T47D (cell line): ENCODE measurements at regions not wholly inside any gene's neighbourhood (a gene's known extent, or its start where the extent isn't known, plus 50 kb on each side); places are given as distances from the start of the nearest gene placed in this dataset.

ENCODE experiments used
- DNase-seq, 2 experiments: peaks; one replicate each; pipeline versions ENCODE4 v3.0.0 to v3.0.0-alpha.2; 2011 to 2012; ENCODE audit warnings: low read depth in 1 of 2, low spot score in 1 of 2
- JUND ChIP-seq: IDR thresholded peaks from 2 replicates; pipeline ENCODE4 v1.6.1; 2012; ENCODE audit warnings: low read depth
- in situ Hi-C: cut with HindIII; loops from 2 replicates; pipeline ENCODE4 v1.10.0; 2016; ENCODE audit warnings: low sequenced_read_pairs, low pct_unique_long_range_greater_than_20kb

- in situ Hi-C loops: no loop called here
- no peak for TF ChIP-seq JUND
- no peak for DNase-seq
Observed at GRCh38 chr11:119863236-119863635, 134.2 kb upstream of the NECTIN1 start.

- no peak for TF ChIP-seq JUND
- in situ Hi-C loops: no loop called here
- no peak for DNase-seq
Observed at GRCh38 chr11:119861160-119861559, 132.2 kb upstream of the NECTIN1 start.

GRCh38 chr11:119860561-119861094 is 131.6 kb upstream of the NECTIN1 start:
- no peak for TF ChIP-seq JUND
- in situ Hi-C loops: no loop called here
- DNase-seq: no peak

GRCh38 chr11:119859684-119860083 is 130.7 kb upstream of the NECTIN1 start:
- TF ChIP-seq JUND: no peak
- in situ Hi-C loops: no loop called here
- DNase-seq: no peak

- TF ChIP-seq JUND: no peak
- no peak for DNase-seq
- in situ Hi-C loops: no loop called here
Observed at GRCh38 chr11:119858288-119858687, 129.3 kb upstream of the NECTIN1 start.

GRCh38 chr11:119856681-119857485 is 127.9 kb upstream of the NECTIN1 start:
- DNase-seq: no peak
- TF ChIP-seq JUND: no peak

GRCh38 chr11:119855066-119855465 is 126.1 kb upstream of the NECTIN1 start:
- TF ChIP-seq JUND: no peak
- no peak for DNase-seq
- in situ Hi-C loops: no loop called here

More at GRCh38 chr11:119856681-119857485, 127.9 kb upstream of the NECTIN1 start:
- in situ Hi-C loops: no loop called here

- TF ChIP-seq JUND: no peak
- in situ Hi-C loops: no loop called here
- DNase-seq: peak; percentile 45 to 74
Observed at GRCh38 chr11:119854521-119854920, 125.5 kb upstream of the NECTIN1 start.

- no peak for TF ChIP-seq JUND
- no peak for DNase-seq
- in situ Hi-C loops: no loop called here
Observed at GRCh38 chr11:119853581-119854360, 124.8 kb upstream of the NECTIN1 start.

GRCh38 chr11:119852741-119853140 is 123.7 kb upstream of the NECTIN1 start:
- DNase-seq: no peak
- TF ChIP-seq JUND: no peak
- in situ Hi-C loops: no loop called here

- TF ChIP-seq JUND: no peak
- in situ Hi-C loops: no loop called here
- no peak for DNase-seq
Observed at GRCh38 chr11:119850822-119851409, 121.9 kb upstream of the NECTIN1 start.

- TF ChIP-seq JUND: no peak
- in situ Hi-C loops: no loop called here
- no peak for DNase-seq
Observed at GRCh38 chr11:119849872-119850271, 120.9 kb upstream of the NECTIN1 start.

- no peak for DNase-seq
- in situ Hi-C loops: no loop called here
- no peak for TF ChIP-seq JUND
Observed at GRCh38 chr11:119847853-119848252, 118.9 kb upstream of the NECTIN1 start.
